ENCODE measurements at regions not wholly inside any gene's neighbourhood (a gene's known extent, or its start where the extent isn't known, plus 50 kb on each side); places are given as distances from the start of the nearest gene placed in this dataset.

DNA sequence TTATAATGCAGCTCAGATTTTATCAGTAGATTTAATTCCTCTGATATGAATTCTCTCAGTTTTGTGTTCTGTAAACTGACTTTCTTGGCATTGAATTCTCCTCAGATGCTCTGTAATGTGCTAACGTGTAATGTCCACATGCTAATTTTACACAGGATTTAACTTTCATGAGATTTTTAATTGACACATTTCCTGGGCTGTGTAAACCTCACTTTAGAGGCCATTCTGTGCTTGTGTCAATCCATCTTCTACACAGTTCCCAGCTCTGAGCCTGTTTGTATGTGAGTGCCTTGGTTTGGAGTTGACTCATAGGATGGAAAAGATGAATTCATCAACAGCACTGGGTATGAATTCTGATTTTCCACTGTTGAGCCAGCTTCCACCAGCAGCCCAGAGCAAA is 476.7 kb upstream of the GCFC2 start:
- CTCF ChIA-PET, result no interaction called here
- Histone ChIP-seq H4K20me1 (ENCODE audit: low read length) (no peaks in the 10 kb centered on the region), H3K27me3 (ENCODE audit: low read length) (no peaks in the 10 kb centered on the region), H3K79me2 (ENCODE audit: low read length) (no peaks in the 10 kb centered on the region), H3K4me1 (ENCODE audit: insufficient read depth, low read length) (no peaks in the 10 kb centered on the region), H3K9me3 (ENCODE audit: low read length) (no peaks in the 10 kb centered on the region), H3K4me2 (ENCODE audit: low read length) (no peak overlapping the region), H3K36me3 (ENCODE audit: low read depth, low read length) (no peaks in the 10 kb centered on the region), H3K9me2 (replicated peaks; ENCODE audit: low read length) (no peaks in the 10 kb centered on the region), H3K27ac (ENCODE audit: low read length) (no peak overlapping the region), H3F3A (ENCODE audit: low read length, unreplicated experiment) (no peaks in the 10 kb centered on the region), H3K9ac (ENCODE audit: low read length) (no peak overlapping the region), H2AFZ (ENCODE audit: low read length) (no peak overlapping the region), H3K4me3 (ENCODE audit: low read length) (no peak overlapping the region)
- TF ChIP-seq, protein P1, sequence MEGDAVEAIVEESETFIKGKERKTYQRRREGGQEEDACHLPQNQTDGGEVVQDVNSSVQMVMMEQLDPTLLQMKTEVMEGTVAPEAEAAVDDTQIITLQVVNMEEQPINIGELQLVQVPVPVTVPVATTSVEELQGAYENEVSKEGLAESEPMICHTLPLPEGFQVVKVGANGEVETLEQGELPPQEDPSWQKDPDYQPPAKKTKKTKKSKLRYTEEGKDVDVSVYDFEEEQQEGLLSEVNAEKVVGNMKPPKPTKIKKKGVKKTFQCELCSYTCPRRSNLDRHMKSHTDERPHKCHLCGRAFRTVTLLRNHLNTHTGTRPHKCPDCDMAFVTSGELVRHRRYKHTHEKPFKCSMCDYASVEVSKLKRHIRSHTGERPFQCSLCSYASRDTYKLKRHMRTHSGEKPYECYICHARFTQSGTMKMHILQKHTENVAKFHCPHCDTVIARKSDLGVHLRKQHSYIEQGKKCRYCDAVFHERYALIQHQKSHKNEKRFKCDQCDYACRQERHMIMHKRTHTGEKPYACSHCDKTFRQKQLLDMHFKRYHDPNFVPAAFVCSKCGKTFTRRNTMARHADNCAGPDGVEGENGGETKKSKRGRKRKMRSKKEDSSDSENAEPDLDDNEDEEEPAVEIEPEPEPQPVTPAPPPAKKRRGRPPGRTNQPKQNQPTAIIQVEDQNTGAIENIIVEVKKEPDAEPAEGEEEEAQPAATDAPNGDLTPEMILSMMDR (conservative IDR thresholded peaks at IDR 0.05; ENCODE audit: low read depth, low read length), result no peak
- no peak for TF ChIP-seq EZH2 (IDR thresholded peaks at IDR 0.05; ENCODE audit: low read length, unreplicated experiment)
- no peak for TF ChIP-seq EZH2phosphoT487 (IDR thresholded peaks at IDR 0.05; ENCODE audit: borderline replicate concordance, low read length)
- intact Hi-C loops (cut with micrococcal nuclease), result no loop called here
- DNase-seq (no peak), ATAC-seq (no peak)
- POLR2A ChIA-PET (ENCODE audit: unreplicated experiment), result no interaction called here
- no TSS peak for BruUV-seq (replicated peaks)

DNA sequence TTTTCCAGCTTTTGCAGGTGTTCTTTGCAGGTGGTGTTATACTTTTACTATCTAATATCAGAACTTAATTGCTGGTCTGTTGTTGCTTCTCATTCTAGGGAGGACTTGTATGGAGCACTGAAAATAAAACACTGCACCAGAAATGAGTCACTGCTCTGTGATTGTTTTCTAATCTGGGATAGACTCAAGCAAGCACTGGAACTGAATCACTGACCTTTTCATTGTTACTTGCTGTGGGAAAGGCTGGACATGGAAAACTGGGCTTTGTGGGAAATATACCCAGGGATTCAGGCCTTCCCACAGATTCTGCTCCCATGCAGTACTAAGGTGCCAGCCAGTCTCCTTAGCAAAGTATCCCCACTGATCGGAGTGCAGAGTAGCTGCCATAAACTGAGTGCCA is 470.0 kb upstream of the GCFC2 start:
- no peak overlapping the region for H3K4me3 ChIP-seq (ENCODE audit: low read length)
- H3K36me3 ChIP-seq (ENCODE audit: low read depth, low read length), result no peaks in the 10 kb centered on the region
- no peaks in the 10 kb centered on the region for H3F3A ChIP-seq (ENCODE audit: low read length, unreplicated experiment)
- no peaks in the 10 kb centered on the region for H3K79me2 ChIP-seq (ENCODE audit: low read length)
- H4K20me1 ChIP-seq (ENCODE audit: low read length), result no peaks in the 10 kb centered on the region
- no peak overlapping the region for H2AFZ ChIP-seq (ENCODE audit: low read length)
- ChIA-PET CTCF (no interaction called here), POLR2A (ENCODE audit: unreplicated experiment) (no interaction called here)
- no peak overlapping the region for H3K9ac ChIP-seq (ENCODE audit: low read length)
- TF ChIP-seq EZH2 (IDR thresholded peaks at IDR 0.05; ENCODE audit: low read length, unreplicated experiment), result no peak
- TF ChIP-seq, protein P1 (conservative IDR thresholded peaks at IDR 0.05; ENCODE audit: low read depth, low read length), result no peak
- no peak for TF ChIP-seq EZH2phosphoT487 (IDR thresholded peaks at IDR 0.05; ENCODE audit: borderline replicate concordance, low read length)
- H3K4me2 ChIP-seq (ENCODE audit: low read length), result no peak overlapping the region
- H3K9me3 ChIP-seq (ENCODE audit: low read length), result no peaks in the 10 kb centered on the region
- DNase-seq (no peak), ATAC-seq (no peak)
- no peaks in the 10 kb centered on the region for H3K4me1 ChIP-seq (ENCODE audit: insufficient read depth, low read length)
- no TSS peak for BruUV-seq (replicated peaks)
- intact Hi-C loops (cut with micrococcal nuclease), result no loop called here
- no peaks in the 10 kb centered on the region for H3K9me2 ChIP-seq (replicated peaks; ENCODE audit: low read length)
- H3K27ac ChIP-seq (ENCODE audit: low read length), result no peak overlapping the region
- H3K27me3 ChIP-seq (ENCODE audit: low read length), result no peaks in the 10 kb centered on the region

DNA sequence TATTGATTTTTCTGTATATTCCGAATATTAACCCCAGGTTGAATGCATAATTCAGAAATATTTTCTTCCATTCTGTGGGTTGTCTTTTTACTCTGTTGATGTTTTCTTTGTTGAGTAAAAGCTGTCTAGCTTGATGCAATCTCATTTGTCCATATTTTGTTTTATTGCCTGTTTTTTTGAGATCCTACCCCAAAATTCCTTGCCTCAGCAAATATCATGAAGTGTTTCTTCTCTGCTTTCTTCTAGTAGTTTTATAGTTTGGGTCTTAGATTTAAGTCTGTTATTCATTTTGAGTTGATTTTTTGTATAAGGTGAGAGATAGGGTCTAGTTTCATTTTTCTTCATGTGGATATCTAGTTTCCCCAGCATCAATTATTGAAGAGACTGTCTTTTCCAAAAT is 467.9 kb upstream of the GCFC2 start:
- H3K36me3 ChIP-seq (ENCODE audit: low read depth, low read length), result no peaks in the 10 kb centered on the region
- no peaks in the 10 kb centered on the region for H4K20me1 ChIP-seq (ENCODE audit: low read length)
- DNase-seq, result no peak
- no peak overlapping the region for H3K4me3 ChIP-seq (ENCODE audit: low read length)
- no peaks in the 10 kb centered on the region for H3K27me3 ChIP-seq (ENCODE audit: low read length)
- no peak overlapping the region for H2AFZ ChIP-seq (ENCODE audit: low read length)
- H3K27ac ChIP-seq (ENCODE audit: low read length), result no peak overlapping the region
- CTCF ChIA-PET, result no interaction called here
- H3K9ac ChIP-seq (ENCODE audit: low read length), result no peak overlapping the region
- H3K79me2 ChIP-seq (ENCODE audit: low read length), result no peaks in the 10 kb centered on the region
- no peaks in the 10 kb centered on the region for H3F3A ChIP-seq (ENCODE audit: low read length, unreplicated experiment)
- no peak for TF ChIP-seq EZH2phosphoT487 (IDR thresholded peaks at IDR 0.05; ENCODE audit: borderline replicate concordance, low read length)
- TF ChIP-seq, protein P1 (conservative IDR thresholded peaks at IDR 0.05; ENCODE audit: low read depth, low read length), result no peak
- TF ChIP-seq EZH2 (IDR thresholded peaks at IDR 0.05; ENCODE audit: low read length, unreplicated experiment), result no peak
- intact Hi-C loops (cut with micrococcal nuclease), result no loop called here
- H3K4me2 ChIP-seq (ENCODE audit: low read length), result no peak overlapping the region
- no peak for ATAC-seq
- H3K9me2 ChIP-seq (replicated peaks; ENCODE audit: low read length), result no peaks in the 10 kb centered on the region
- no peaks in the 10 kb centered on the region for H3K9me3 ChIP-seq (ENCODE audit: low read length)
- POLR2A ChIA-PET (ENCODE audit: unreplicated experiment), result no interaction called here
- no TSS peak for BruUV-seq (replicated peaks)
- no peaks in the 10 kb centered on the region for H3K4me1 ChIP-seq (ENCODE audit: insufficient read depth, low read length)
